ENCODE measurements at regions not wholly inside any gene's neighbourhood (a gene's known extent, or its start where the extent isn't known, plus 50 kb on each side); places are given as distances from the start of the nearest gene placed in this dataset.

- no peak for DNase-seq (ENCODE audit: low read depth, low spot score)
- WGBS (ENCODE audit: insufficient coverage, insufficient read length), result no CpG with 5 or more reads among the region's 6 CpGs
- Histone ChIP-seq H3K27ac (ENCODE audit: low read length) (no peak overlapping the region), H3K4me1 (ENCODE audit: control insufficient read depth, insufficient read depth, low read length) (no peaks in the 10 kb centered on the region), H3K9me3 (ENCODE audit: control insufficient read depth, insufficient read depth, low read length) (no peaks in the 10 kb centered on the region), H3K4me3 (ENCODE audit: low read length) (no peak overlapping the region), H3K36me3 (ENCODE audit: control insufficient read depth, insufficient read depth, low read length) (no peaks in the 10 kb centered on the region), H3K27me3 (ENCODE audit: control insufficient read depth, insufficient read depth, low read length) (no peaks in the 10 kb centered on the region)
Observed at GRCh38 chr16:82231008-82231787, 61.2 kb upstream of the MPHOSPH6 start.

GRCh38 chr16:82229800-82230619 lies 60.0 kb upstream of the MPHOSPH6 start:
- Histone ChIP-seq H3K27me3 (ENCODE audit: control insufficient read depth, insufficient read depth, low read length) (no peaks in the 10 kb centered on the region), H3K4me1 (ENCODE audit: control insufficient read depth, insufficient read depth, low read length) (no peaks in the 10 kb centered on the region), H3K27ac (ENCODE audit: low read length) (no peak overlapping the region), H3K4me3 (ENCODE audit: low read length) (no peak overlapping the region), H3K36me3 (ENCODE audit: control insufficient read depth, insufficient read depth, low read length) (no peaks in the 10 kb centered on the region), H3K9me3 (ENCODE audit: control insufficient read depth, insufficient read depth, low read length) (no peaks in the 10 kb centered on the region)
- WGBS (ENCODE audit: insufficient coverage, insufficient read length), result no CpG with 5 or more reads among the region's 6 CpGs
- peak; percentile 60 for DNase-seq (ENCODE audit: low read depth, low spot score)

- no peaks in the 10 kb centered on the region for H3K27me3 ChIP-seq (ENCODE audit: control insufficient read depth, insufficient read depth, low read length)
- H3K36me3 ChIP-seq (ENCODE audit: control insufficient read depth, insufficient read depth, low read length), result no peaks in the 10 kb centered on the region
- no peak overlapping the region for H3K27ac ChIP-seq (ENCODE audit: low read length)
- no peaks in the 10 kb centered on the region for H3K9me3 ChIP-seq (ENCODE audit: control insufficient read depth, insufficient read depth, low read length)
- no CpG with 5 or more reads among the region's 9 CpGs for WGBS (ENCODE audit: insufficient coverage, insufficient read length)
- no peaks in the 10 kb centered on the region for H3K4me1 ChIP-seq (ENCODE audit: control insufficient read depth, insufficient read depth, low read length)
- no peak for DNase-seq (ENCODE audit: low read depth, low spot score)
- no peak overlapping the region for H3K4me3 ChIP-seq (ENCODE audit: low read length)
Observed at GRCh38 chr16:82226327-82226726, 56.3 kb upstream of the MPHOSPH6 start.

GRCh38 chr16:82224821-82225220 lies 54.8 kb upstream of the MPHOSPH6 start:
- WGBS (ENCODE audit: insufficient coverage, insufficient read length), result no CpG with 5 or more reads among the region's 2 CpGs
- no peaks in the 10 kb centered on the region for H3K4me1 ChIP-seq (ENCODE audit: control insufficient read depth, insufficient read depth, low read length)
- H3K27me3 ChIP-seq (ENCODE audit: control insufficient read depth, insufficient read depth, low read length), result no peaks in the 10 kb centered on the region
- no peak for DNase-seq (ENCODE audit: low read depth, low spot score)
- H3K36me3 ChIP-seq (ENCODE audit: control insufficient read depth, insufficient read depth, low read length), result no peaks in the 10 kb centered on the region
- no peak overlapping the region for H3K4me3 ChIP-seq (ENCODE audit: low read length)
- no peaks in the 10 kb centered on the region for H3K9me3 ChIP-seq (ENCODE audit: control insufficient read depth, insufficient read depth, low read length)
- H3K27ac ChIP-seq (ENCODE audit: low read length), result no peak overlapping the region

- H3K4me3 ChIP-seq (ENCODE audit: low read length), result no peak overlapping the region
- H3K27me3 ChIP-seq (ENCODE audit: control insufficient read depth, insufficient read depth, low read length), result no peaks in the 10 kb centered on the region
- no peaks in the 10 kb centered on the region for H3K9me3 ChIP-seq (ENCODE audit: control insufficient read depth, insufficient read depth, low read length)
- no peak overlapping the region for H3K27ac ChIP-seq (ENCODE audit: low read length)
- H3K4me1 ChIP-seq (ENCODE audit: control insufficient read depth, insufficient read depth, low read length), result no peaks in the 10 kb centered on the region
- WGBS (ENCODE audit: insufficient coverage, insufficient read length), result 100% methylated on average over 4 of the region's 4 CpGs
- DNase-seq (ENCODE audit: low read depth, low spot score), result no peak
- no peaks in the 10 kb centered on the region for H3K36me3 ChIP-seq (ENCODE audit: control insufficient read depth, insufficient read depth, low read length)
Observed at GRCh38 chr16:82220541-82220940, 50.5 kb upstream of the MPHOSPH6 start.

Measured in iPS DF 6.9 (cell line).